ENCODE measurements at regions not wholly inside any gene's neighbourhood (a gene's known extent, or its start where the extent isn't known, plus 50 kb on each side); places are given as distances from the start of the nearest gene placed in this dataset.

DNA sequence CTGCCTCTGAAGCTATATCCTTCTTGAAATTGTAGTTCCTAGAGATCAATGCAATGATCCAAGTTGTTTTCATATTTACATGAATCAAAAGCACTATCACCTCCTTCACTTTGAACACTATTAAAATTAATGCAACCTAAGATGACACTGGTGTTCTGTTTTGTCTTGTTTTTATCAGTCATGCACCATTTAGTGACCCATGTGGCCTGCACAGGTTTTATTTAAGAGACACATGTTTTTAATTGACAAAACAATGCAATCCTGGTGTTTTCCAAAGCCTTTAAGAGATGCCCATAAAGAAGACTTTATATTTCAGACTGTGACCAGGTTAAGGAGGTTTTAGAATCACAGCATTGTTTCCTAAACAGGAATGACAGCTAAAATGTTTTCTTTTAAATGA is 177.5 kb downstream of the FAM181B start:
- ChIA-PET POLR2A (no interaction called here), CTCF (no interaction called here)
- TF ChIP-seq, protein P1, sequence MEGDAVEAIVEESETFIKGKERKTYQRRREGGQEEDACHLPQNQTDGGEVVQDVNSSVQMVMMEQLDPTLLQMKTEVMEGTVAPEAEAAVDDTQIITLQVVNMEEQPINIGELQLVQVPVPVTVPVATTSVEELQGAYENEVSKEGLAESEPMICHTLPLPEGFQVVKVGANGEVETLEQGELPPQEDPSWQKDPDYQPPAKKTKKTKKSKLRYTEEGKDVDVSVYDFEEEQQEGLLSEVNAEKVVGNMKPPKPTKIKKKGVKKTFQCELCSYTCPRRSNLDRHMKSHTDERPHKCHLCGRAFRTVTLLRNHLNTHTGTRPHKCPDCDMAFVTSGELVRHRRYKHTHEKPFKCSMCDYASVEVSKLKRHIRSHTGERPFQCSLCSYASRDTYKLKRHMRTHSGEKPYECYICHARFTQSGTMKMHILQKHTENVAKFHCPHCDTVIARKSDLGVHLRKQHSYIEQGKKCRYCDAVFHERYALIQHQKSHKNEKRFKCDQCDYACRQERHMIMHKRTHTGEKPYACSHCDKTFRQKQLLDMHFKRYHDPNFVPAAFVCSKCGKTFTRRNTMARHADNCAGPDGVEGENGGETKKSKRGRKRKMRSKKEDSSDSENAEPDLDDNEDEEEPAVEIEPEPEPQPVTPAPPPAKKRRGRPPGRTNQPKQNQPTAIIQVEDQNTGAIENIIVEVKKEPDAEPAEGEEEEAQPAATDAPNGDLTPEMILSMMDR (IDR thresholded peaks at IDR 0.05; ENCODE audit: control extremely low read depth, extremely low read depth, low read depth, missing control alignments): no peak
- DNase-seq (ENCODE audit: extremely low spot score): no peak

DNA sequence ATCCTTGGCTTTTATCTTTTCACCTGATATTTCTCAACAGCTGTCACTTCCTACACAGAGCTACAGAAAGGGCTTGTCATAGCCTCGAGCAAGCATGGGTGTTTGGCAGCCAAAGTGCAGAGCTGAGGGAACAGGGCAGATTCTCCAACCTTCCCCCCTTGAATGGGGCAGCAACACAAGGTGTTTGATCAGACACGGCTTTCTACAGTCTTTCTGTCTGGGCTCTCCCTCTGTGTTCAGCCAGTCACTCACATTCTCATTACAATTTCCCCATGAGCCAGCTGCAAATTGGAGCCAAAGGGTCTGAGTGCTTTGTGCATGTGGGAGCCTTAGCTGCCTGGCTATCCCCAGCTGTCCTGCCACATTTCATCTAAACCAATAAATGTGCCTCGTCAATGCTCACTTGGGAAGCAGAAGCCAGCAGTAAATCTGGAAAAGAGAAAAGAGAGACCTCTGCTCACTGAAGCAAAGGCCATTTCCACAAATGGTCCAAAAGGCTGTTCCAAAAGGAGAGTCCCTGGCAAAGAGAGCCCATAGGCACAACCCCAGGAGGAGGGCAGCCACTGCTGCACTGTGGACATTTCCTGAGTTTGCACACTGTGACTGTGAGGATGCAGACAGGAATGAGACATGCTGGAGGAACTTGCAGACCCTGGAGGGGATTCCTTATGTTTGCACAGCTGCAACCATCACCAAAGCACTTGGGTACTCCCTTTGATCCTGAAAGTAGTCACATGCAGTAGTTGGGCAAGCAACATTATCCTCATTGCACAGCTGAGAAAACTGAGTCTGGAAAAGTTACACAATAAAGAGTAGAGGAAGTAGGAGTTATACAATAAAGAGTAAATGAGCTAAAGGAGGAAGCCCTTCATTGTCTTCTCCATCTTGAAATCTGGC is 186.8 kb downstream of the FAM181B start:
- ChIA-PET CTCF (interaction anchor here (1.3 kb wide), 1 partner anchor 17 kb away, joined by 4 read pairs; no protein-coding TSS in a partner anchor), POLR2A (no interaction called here)
- TF ChIP-seq, protein P1 (IDR thresholded peaks at IDR 0.05; ENCODE audit: control extremely low read depth, extremely low read depth, low read depth, missing control alignments): no peak
- no peak for DNase-seq (ENCODE audit: extremely low spot score)

DNA sequence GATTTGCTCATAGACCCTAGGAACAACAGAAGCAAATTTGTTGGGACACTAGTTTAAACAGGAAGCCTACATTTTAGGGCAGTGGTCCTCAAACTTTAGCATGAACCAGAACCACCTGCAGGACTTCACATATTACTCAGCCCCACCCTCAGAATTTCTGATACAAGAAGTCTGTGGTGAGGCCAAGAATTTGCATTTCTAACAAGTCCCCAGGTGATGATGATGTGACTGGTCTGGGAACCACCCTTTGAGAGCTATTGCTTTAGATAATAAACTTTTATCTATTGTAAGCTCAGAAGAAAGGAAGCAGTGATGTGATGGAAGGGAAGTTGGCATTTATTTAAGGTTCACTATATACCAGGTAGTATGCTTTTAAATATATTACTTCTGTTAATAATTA is 194.0 kb downstream of the FAM181B start:
- no peak for DNase-seq (ENCODE audit: extremely low spot score)

DNA sequence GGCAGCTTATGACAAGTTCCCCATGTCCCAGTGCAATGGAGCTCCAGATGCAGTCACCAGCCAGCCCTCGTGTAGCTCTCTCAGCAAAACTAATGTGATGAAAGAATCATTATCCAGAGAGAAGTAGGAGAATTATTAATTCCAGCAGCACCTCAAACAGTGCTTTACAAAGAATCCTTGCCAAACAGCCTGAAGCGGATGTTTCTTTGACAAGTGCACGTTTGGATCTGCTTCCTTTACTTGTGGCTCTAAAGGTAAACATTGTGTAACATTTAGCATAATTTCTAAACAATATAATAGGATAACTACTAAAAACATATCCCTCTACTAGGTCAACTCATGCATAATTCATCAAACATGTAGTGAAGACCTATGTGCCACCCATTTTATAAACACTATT is 197.0 kb downstream of the FAM181B start:
- no peak for DNase-seq (ENCODE audit: extremely low spot score)
- ChIA-PET POLR2A (no interaction called here), CTCF (no interaction called here)
- TF ChIP-seq, protein P1 (IDR thresholded peaks at IDR 0.05; ENCODE audit: control extremely low read depth, extremely low read depth, low read depth, missing control alignments): no peak

More for the DNA sequence above, 194.0 kb downstream of the FAM181B start:
- CTCF ChIA-PET: no interaction called here
- POLR2A ChIA-PET: no interaction called here
- TF ChIP-seq, protein P1 (IDR thresholded peaks at IDR 0.05; ENCODE audit: control extremely low read depth, extremely low read depth, low read depth, missing control alignments): no peak

DNA sequence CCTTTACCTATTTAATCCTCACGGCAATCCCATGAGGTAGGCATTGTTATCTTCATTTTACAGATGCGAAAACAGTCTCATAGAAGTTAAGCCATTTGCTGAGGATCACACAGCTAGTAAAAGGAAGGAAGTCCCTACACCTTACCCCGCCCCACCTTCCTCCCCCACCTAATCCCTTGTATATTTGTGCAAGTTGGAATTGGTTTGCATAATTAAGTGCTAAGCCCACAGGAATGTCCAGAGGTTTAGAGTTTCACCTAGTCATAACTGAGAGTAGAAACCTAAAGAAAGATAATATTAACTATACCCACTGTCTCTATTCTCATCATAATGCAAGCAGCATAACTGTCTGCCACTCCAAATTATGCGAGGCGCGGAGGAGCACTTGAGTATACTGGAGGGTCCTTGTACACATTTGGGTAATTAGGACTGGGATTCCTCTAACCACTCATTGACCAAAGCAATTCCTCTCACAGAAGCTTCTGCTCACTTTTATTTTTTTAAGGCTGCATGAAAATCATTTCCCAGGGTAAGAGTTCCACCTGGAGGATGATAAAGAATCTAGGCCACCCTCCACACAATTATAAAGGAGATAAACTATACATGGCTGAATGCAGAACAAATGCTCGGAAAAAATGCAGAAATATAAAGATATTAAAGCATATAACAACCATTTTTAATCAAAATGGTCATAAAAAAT is 199.9 kb downstream of the FAM181B start:
- DNase-seq (ENCODE audit: extremely low spot score): no peak
- ChIA-PET POLR2A (no interaction called here), CTCF (no interaction called here)
- TF ChIP-seq, protein P1 (IDR thresholded peaks at IDR 0.05; ENCODE audit: control extremely low read depth, extremely low read depth, low read depth, missing control alignments): no peak

DNA sequence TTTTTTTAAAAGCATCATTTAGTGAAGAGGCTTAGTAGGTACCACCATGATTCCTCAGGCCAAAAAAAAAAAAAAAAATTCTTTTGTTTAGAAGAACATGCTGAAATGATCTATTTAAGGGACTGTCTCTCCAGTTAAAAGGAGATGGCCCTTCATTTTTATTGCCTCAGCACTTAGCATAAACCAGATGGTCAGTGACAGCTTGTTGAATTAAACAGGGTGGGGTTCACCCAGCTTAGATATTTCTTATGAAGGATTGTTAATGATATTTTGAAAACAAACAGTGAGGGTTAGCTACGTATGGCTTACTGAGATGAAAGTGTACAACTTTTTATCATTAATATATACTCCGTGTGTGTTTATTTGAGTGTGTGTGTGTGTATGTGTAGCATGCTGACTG is 203.7 kb downstream of the FAM181B start:
- TF ChIP-seq, protein P1 (IDR thresholded peaks at IDR 0.05; ENCODE audit: control extremely low read depth, extremely low read depth, low read depth, missing control alignments): no peak
- no peak for DNase-seq (ENCODE audit: extremely low spot score)
- POLR2A ChIA-PET: no interaction called here
- CTCF ChIA-PET: no interaction called here
